SK-N-SH (cell line): ENCODE measurements at regions not wholly inside any gene's neighbourhood (a gene's known extent, or its start where the extent isn't known, plus 50 kb on each side); places are given as distances from the start of the nearest gene placed in this dataset.
"Not testable (repeated sequence)": the region's sequence is repeated elsewhere in the genome, so short reads cannot be mapped to it uniquely, and the experiment has no call there.

Experiments used
- RCOR1 ChIP-seq: fragments of 150-350 bp; IDR thresholded peaks from 2 replicates; pipeline ENCODE4 v1.6.1; 2017; ENCODE audit warnings: antibody characterized with exemption, low read length
- YY1 ChIP-seq: IDR thresholded peaks from 2 replicates; pipeline ENCODE4 v1.4.0; 2012; ENCODE audit warnings: low read depth, mild to moderate bottlenecking
- TF ChIP-seq, protein P1 (sequence below): fragments of 200-600 bp; sonication (generic); IDR thresholded peaks from 2 replicates; pipeline ENCODE4 v1.6.1; 2017; ENCODE audit warnings: antibody characterized with exemption, mild to moderate bottlenecking, moderate library complexity

GRCh38 chr21:19493437-19494241, 1090.1 kb upstream of the TMPRSS15 start:
- not testable (repeated sequence) for TF ChIP-seq YY1, RCOR1
- TF ChIP-seq, protein P1, sequence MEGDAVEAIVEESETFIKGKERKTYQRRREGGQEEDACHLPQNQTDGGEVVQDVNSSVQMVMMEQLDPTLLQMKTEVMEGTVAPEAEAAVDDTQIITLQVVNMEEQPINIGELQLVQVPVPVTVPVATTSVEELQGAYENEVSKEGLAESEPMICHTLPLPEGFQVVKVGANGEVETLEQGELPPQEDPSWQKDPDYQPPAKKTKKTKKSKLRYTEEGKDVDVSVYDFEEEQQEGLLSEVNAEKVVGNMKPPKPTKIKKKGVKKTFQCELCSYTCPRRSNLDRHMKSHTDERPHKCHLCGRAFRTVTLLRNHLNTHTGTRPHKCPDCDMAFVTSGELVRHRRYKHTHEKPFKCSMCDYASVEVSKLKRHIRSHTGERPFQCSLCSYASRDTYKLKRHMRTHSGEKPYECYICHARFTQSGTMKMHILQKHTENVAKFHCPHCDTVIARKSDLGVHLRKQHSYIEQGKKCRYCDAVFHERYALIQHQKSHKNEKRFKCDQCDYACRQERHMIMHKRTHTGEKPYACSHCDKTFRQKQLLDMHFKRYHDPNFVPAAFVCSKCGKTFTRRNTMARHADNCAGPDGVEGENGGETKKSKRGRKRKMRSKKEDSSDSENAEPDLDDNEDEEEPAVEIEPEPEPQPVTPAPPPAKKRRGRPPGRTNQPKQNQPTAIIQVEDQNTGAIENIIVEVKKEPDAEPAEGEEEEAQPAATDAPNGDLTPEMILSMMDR: not testable (repeated sequence)
